GM12875 (cell line): ENCODE measurements at regions not wholly inside any gene's neighbourhood (a gene's known extent, or its start where the extent isn't known, plus 50 kb on each side); places are given as distances from the start of the nearest gene placed in this dataset.

Source experiments
- H3K4me3 ChIP-seq: one replicate; pipeline ENCODE4 v1.5.1; 2011; ENCODE audit warnings: low read depth, low read length, control low read depth
- TF ChIP-seq, protein P1 (sequence below): IDR thresholded peaks from 2 replicates; pipeline ENCODE4 v1.5.1; 2011; ENCODE audit warnings: low read depth, mild to moderate bottlenecking, control low read depth, inconsistent platforms, low read length, moderate library complexity, borderline replicate concordance; ENCODE audit not compliant: insufficient read depth

- TF ChIP-seq, protein P1, sequence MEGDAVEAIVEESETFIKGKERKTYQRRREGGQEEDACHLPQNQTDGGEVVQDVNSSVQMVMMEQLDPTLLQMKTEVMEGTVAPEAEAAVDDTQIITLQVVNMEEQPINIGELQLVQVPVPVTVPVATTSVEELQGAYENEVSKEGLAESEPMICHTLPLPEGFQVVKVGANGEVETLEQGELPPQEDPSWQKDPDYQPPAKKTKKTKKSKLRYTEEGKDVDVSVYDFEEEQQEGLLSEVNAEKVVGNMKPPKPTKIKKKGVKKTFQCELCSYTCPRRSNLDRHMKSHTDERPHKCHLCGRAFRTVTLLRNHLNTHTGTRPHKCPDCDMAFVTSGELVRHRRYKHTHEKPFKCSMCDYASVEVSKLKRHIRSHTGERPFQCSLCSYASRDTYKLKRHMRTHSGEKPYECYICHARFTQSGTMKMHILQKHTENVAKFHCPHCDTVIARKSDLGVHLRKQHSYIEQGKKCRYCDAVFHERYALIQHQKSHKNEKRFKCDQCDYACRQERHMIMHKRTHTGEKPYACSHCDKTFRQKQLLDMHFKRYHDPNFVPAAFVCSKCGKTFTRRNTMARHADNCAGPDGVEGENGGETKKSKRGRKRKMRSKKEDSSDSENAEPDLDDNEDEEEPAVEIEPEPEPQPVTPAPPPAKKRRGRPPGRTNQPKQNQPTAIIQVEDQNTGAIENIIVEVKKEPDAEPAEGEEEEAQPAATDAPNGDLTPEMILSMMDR, result no peak
- H3K4me3 ChIP-seq, result no peak overlapping the region
Observed at GRCh38 chr4:130349745-130350144, 1253.8 kb downstream of the C4orf33 start.

- TF ChIP-seq, protein P1, result no peak
- no peak overlapping the region for H3K4me3 ChIP-seq
Observed at GRCh38 chr4:130356873-130357272, 1260.9 kb downstream of the C4orf33 start.

- TF ChIP-seq, protein P1, result no peak
Observed at GRCh38 chr4:130359542-130359941, 1263.6 kb downstream of the C4orf33 start.

DNA sequence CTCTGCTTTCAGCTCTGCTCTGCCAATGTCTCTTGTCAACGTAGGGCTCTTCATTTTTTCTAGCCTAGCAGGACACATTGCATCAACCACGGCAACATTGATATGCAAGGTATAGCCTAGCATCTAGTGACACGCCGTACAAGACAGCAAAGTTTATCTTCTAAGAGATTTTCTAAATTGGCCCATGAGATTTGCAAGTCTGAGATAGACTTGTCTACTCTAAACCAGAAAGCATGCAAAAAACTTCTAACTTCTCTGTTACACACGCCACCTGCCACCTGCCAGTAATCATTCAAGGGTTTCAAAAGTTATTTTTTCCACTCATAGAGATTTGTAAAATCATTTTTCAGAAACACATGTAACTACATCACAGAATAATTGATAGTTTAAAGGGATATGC is 1265.7 kb downstream of the C4orf33 start:
- H3K4me3 ChIP-seq, result no peak overlapping the region
- TF ChIP-seq, protein P1, result no peak

More at GRCh38 chr4:130359542-130359941, 1263.6 kb downstream of the C4orf33 start:
- H3K4me3 ChIP-seq, result no peak overlapping the region

DNA sequence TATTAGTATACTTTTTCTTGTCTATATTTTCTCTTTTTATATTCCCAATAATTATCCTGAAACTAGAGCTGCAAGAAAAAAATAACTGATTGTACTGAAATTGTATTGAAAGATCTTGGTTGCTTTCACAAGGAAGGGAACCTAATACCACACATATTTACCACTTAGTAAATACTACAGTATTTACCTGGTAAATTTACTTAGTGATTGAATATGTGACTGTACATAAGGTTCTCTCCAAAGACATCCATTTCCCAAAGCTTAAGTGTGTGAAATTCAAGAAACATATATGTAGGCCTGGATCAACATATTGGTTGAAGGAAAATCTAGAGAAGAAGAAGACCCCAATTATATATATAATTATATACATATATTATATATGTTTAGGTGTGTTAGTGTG is 1272.7 kb downstream of the C4orf33 start:
- TF ChIP-seq, protein P1, result no peak
- no peak overlapping the region for H3K4me3 ChIP-seq

GRCh38 chr4:130393231-130393630 is 1297.3 kb downstream of the C4orf33 start:
- H3K4me3 ChIP-seq, result no peak overlapping the region
- TF ChIP-seq, protein P1, result no peak

GRCh38 chr4:130393642-130394041 is 1297.7 kb downstream of the C4orf33 start:
- TF ChIP-seq, protein P1, result no peak

More at GRCh38 chr4:130393642-130394041, 1297.7 kb downstream of the C4orf33 start:
- H3K4me3 ChIP-seq, result no peak overlapping the region
